Lower lobe of right lung (tissue), 2 donors: ENCODE measurements at regions not wholly inside any gene's neighbourhood (a gene's known extent, or its start where the extent isn't known, plus 50 kb on each side); places are given as distances from the start of the nearest gene placed in this dataset.
"Not testable (repeated sequence)": the region's sequence is repeated elsewhere in the genome, so short reads cannot be mapped to it uniquely, and the experiment has no call there.

Experiments used
- ATAC-seq, 2 donors: fragments of 200-7000 bp; cut with Tn5 transposase; one replicate each; pipeline ENCODE4 v1.9.1; 2020 to 2022; ENCODE audit warnings: mild to moderate bottlenecking in 2 of 2, moderate library complexity in 2 of 2
- DNase-seq: peaks from one replicate; pipeline ENCODE4 v3.0.0-alpha.2; 2020
- H3K27ac ChIP-seq: fragments of 200-600 bp; one replicate; pipeline ENCODE4 v1.8.0; 2022
- H3K27me3 ChIP-seq: fragments of 200-600 bp; one replicate; pipeline ENCODE4 v1.8.0; 2022; ENCODE audit warnings: low read depth
- H3K36me3 ChIP-seq: fragments of 200-600 bp; one replicate; pipeline ENCODE4 v1.8.0; 2022; ENCODE audit warnings: mild to moderate bottlenecking
- H3K4me1 ChIP-seq: fragments of 200-600 bp; one replicate; pipeline ENCODE4 v1.8.0; 2022
- H3K4me3 ChIP-seq: fragments of 200-600 bp; one replicate; pipeline ENCODE4 v1.8.0; 2022; ENCODE audit warnings: mild to moderate bottlenecking
- H3K9me3 ChIP-seq: fragments of 200-600 bp; one replicate; pipeline ENCODE4 v1.8.0; 2022
- intact Hi-C: fragments of 100-400 bp; cut with DNase I; formaldehyde crosslinking; loops from one replicate; pipeline ENCODE4 v1.11.0; 2022
- TF ChIP-seq, protein P1 (sequence below): fragments of 200-600 bp; IDR thresholded peaks from one replicate; pipeline ENCODE4 v1.8.0; 2022; ENCODE audit warnings: antibody characterized with exemption, mild to moderate bottlenecking
- donor health status: DM: no; HTN: yes; CAD: no; lungs with severe emphysema.

GRCh38 chr20:30412972-30413371 is 844.5 kb upstream of the DEFB115 start:
- ATAC-seq (no peak), DNase-seq (no peak)
- TF ChIP-seq, protein P1, sequence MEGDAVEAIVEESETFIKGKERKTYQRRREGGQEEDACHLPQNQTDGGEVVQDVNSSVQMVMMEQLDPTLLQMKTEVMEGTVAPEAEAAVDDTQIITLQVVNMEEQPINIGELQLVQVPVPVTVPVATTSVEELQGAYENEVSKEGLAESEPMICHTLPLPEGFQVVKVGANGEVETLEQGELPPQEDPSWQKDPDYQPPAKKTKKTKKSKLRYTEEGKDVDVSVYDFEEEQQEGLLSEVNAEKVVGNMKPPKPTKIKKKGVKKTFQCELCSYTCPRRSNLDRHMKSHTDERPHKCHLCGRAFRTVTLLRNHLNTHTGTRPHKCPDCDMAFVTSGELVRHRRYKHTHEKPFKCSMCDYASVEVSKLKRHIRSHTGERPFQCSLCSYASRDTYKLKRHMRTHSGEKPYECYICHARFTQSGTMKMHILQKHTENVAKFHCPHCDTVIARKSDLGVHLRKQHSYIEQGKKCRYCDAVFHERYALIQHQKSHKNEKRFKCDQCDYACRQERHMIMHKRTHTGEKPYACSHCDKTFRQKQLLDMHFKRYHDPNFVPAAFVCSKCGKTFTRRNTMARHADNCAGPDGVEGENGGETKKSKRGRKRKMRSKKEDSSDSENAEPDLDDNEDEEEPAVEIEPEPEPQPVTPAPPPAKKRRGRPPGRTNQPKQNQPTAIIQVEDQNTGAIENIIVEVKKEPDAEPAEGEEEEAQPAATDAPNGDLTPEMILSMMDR = no peak
- intact Hi-C loops = no loop called here
- Histone ChIP-seq H3K27ac (no peak overlapping the region), H3K27me3 (no peaks in the 10 kb centered on the region), H3K4me1 (no peaks in the 10 kb centered on the region), H3K4me3 (no peak overlapping the region), H3K9me3 (peaks cover 24% of the 10 kb centered on the region), H3K36me3 (no peaks in the 10 kb centered on the region)

DNA sequence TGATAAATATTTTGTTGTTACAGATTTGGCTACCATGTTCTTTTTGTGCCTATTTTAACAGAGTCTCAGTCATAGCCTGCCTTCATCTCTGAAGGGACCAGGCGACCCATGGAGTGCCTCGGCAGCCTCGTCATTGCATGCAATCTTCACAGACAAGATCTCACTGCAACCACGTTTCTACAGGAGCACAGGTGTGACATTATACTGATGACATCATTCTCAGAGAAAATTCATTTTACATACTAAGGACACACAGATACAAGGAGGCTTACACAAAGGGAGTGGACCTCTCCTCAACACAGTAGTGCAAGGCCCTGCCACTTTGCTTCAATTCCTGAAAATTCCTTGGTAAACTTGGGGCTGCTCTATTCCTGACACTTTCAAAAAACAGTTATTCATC is 840.1 kb upstream of the DEFB115 start:
- H3K4me1 ChIP-seq, H3K36me3 ChIP-seq, intact Hi-C loops, H3K27me3 ChIP-seq, ATAC-seq, H3K27ac ChIP-seq, H3K9me3 ChIP-seq, DNase-seq, H3K4me3 ChIP-seq: not testable (repeated sequence)

DNA sequence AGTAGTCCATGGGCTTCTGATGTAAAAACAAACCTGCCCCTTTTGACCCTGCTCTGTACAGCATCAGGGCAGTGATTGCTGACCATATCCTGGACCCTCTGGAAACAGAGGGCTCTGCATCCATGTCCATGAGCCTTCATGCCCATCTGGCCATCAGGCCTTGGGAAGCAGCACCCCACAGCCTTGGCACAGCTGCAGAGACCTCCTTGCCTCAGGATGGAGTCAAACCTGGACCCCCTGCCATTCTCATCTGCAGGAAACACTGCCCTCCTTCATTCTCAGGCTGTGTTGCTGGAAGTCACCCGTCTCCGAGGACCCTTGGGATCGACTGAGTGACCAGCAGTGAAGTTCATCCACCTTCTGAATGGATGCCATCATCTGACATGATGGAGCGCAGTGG is 839.1 kb upstream of the DEFB115 start:
- H3K36me3 ChIP-seq, DNase-seq, intact Hi-C loops, H3K27me3 ChIP-seq, H3K4me3 ChIP-seq, H3K4me1 ChIP-seq, H3K27ac ChIP-seq, ATAC-seq, H3K9me3 ChIP-seq: not testable (repeated sequence)

- Histone ChIP-seq H3K9me3 (no peaks in the 10 kb centered on the region), H3K4me3 (no peak overlapping the region), H3K27ac (no peak overlapping the region), H3K36me3 (no peaks in the 10 kb centered on the region), H3K27me3 (no peaks in the 10 kb centered on the region), H3K4me1 (no peaks in the 10 kb centered on the region)
- intact Hi-C loops = no loop called here
- TF ChIP-seq, protein P1 = no peak
- ATAC-seq (no peak), DNase-seq (no peak)
Observed at GRCh38 chr20:30419466-30419865, 838.0 kb upstream of the DEFB115 start.

DNA sequence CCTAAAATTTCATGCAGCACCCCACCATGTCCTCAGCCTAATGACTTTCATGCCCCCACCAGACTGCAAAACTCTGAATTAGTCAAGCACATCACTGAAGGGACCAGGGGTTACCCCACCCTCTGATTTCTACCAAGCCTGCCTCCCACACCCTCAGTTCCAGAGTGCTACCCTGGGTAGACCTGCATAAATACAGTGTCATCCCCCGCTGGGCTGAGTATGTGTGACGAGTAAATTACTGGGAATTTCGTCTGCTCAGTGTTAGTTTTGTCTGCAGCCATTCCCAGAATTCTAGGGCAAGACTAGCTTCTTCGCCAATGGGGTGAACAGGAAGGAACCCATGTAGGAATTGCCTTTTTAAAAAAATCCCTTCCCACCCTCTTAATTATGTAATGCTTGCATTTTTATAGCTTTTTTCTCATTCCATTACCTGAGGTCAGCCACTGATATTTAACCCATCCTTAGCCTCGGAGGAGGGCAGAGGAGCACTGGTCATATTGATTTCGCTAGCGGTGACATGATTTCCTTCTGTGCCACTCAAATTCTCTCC is 837.5 kb upstream of the DEFB115 start:
- H3K27ac ChIP-seq, H3K4me1 ChIP-seq, DNase-seq, H3K27me3 ChIP-seq, H3K36me3 ChIP-seq, H3K4me3 ChIP-seq, ATAC-seq, intact Hi-C loops, H3K9me3 ChIP-seq: not testable (repeated sequence)
